ENCODE measurements at regions not wholly inside any gene's neighbourhood (a gene's known extent, or its start where the extent isn't known, plus 50 kb on each side); places are given as distances from the start of the nearest gene placed in this dataset.
A peak's percentile ranks its signal among the peaks of the same experiment; 100 is the strongest.

DNA sequence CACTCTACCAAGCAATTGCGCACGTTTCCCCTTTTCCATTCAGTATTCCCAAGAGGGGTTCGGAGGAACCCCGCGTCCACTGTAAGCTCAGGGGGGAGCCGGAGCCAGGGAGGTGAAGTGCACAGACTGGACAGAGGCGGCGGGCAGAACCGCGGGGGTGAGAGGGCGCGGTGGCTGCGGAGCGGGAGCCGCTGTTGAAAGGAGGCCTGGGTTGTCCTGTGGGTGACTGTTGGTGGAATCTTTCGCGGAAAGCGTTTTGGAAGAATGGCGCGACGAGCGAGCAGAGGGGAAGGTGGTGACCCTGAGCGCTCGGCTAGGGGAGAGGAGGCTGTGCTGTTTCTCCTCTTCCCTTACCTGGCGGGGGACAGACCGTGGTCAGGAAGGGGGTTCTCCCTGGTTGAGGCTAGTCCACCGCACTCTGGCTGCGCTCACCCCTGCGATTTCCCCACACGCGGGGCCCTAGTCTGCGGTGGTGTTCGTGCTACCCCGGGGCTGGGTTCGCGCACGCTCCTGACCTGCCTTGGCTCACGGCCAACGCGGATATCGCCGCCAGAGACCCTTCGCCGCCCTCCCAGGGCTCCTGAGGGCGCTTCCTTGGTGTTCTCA lies 92.8 kb downstream of the PRKAB2 start:
- peak overlapping the region; percentile 39 for H3K4me3 ChIP-seq (ENCODE audit: low read depth, low read length)
- peaks cover 39% of the 10 kb centered on the region for H3K9me3 ChIP-seq (ENCODE audit: severe bottlenecking)
- no peaks in the 10 kb centered on the region for H3K36me3 ChIP-seq
- DNase-seq = peak; percentile 47
- H3K27ac ChIP-seq = no peak overlapping the region
- H3K27me3 ChIP-seq (ENCODE audit: insufficient read depth, low read depth, severe bottlenecking) = peaks cover 90% of the 10 kb centered on the region
- TF ChIP-seq, protein P1, sequence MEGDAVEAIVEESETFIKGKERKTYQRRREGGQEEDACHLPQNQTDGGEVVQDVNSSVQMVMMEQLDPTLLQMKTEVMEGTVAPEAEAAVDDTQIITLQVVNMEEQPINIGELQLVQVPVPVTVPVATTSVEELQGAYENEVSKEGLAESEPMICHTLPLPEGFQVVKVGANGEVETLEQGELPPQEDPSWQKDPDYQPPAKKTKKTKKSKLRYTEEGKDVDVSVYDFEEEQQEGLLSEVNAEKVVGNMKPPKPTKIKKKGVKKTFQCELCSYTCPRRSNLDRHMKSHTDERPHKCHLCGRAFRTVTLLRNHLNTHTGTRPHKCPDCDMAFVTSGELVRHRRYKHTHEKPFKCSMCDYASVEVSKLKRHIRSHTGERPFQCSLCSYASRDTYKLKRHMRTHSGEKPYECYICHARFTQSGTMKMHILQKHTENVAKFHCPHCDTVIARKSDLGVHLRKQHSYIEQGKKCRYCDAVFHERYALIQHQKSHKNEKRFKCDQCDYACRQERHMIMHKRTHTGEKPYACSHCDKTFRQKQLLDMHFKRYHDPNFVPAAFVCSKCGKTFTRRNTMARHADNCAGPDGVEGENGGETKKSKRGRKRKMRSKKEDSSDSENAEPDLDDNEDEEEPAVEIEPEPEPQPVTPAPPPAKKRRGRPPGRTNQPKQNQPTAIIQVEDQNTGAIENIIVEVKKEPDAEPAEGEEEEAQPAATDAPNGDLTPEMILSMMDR (IDR thresholded peaks at IDR 0.05; ENCODE audit: low read depth, low read length) = 0 out of 2 replicates have a peak, but pooled peaks have one; percentile 0

DNA sequence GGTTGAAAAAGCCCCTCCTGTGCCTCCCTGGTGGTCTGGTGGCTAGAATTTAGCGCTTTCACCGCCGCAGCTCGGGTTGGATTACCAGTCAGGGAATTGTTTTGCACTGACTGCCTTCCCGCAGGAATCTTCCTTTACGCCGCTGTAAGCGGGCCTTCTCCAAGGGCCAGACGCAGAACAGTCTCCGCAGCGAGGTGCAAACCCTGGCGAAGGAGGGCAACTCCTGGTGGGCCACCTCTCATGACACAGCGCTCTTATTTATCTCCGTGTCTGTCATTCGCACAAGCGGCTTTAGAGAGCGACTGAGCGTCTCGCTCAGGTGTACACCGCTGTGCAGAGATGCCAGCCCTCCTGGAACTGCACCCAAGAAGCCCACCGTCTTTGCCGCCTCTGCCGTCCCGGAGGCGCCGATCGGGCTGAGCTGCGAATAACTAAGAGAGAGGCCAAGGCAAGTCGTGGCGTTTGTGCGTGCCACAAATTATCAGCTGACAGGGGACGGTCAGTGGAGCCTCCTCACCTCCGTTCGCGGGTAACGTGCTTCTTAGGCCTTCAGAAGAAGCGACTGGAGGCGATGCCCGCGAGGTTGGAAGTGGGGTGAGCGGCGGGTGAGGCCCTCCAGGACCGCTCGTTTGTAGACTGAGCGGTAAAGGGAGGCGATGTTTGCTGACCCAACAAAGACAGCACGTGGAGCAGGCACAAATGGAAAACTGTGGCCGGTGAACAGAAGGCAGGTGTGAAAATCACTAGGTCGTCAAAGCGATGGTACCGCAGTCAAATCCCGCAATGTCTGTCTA lies 93.5 kb downstream of the PRKAB2 start:
- Histone ChIP-seq H3K36me3 (no peaks in the 10 kb centered on the region), H3K9me3 (ENCODE audit: severe bottlenecking) (peaks cover 44% of the 10 kb centered on the region), H3K4me3 (ENCODE audit: low read depth, low read length) (no peak overlapping the region), H3K27ac (no peak overlapping the region), H3K27me3 (ENCODE audit: insufficient read depth, low read depth, severe bottlenecking) (peaks cover 91% of the 10 kb centered on the region)
- no peak for DNase-seq
- TF ChIP-seq, protein P1 (IDR thresholded peaks at IDR 0.05; ENCODE audit: low read depth, low read length) = no peak

DNA sequence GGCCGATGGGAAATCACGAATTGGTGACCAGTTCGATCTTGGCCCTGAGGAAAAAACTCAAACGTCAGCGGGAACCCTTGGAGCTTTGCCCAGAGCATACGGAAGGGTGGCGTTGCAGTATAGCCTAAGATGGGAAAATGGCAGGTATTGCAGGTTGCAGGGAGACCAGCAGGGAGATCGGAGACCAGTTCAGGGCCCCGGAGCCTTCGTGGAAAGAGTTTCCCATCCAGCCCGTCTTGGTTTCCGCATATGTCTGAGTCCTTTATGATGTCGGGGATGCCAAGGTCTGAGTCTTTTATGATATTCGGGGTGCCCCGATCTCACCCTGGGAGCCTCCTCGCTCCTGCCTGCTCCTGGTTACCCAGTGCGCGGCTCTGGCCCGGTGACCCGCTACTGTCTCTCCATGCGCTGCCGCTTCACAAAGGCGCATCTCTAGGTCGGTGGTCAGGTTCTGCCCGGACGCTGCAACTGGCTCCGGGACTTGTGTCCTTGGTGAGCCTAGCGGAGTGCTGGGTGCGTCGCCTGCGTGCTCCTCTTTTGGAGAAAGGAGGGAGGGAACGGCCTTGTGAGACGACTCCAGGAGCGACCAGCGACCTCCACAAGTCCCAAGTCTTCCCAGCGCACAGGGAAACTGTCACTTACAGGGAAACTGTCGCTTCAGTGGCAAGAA lies 94.2 kb downstream of the PRKAB2 start:
- no peak overlapping the region for H3K27ac ChIP-seq
- H3K36me3 ChIP-seq = no peaks in the 10 kb centered on the region
- no peak for DNase-seq
- TF ChIP-seq, protein P1 (IDR thresholded peaks at IDR 0.05; ENCODE audit: low read depth, low read length) = no peak
- peaks cover 90% of the 10 kb centered on the region for H3K27me3 ChIP-seq (ENCODE audit: insufficient read depth, low read depth, severe bottlenecking)
- H3K4me3 ChIP-seq (ENCODE audit: low read depth, low read length) = no peak overlapping the region
- H3K9me3 ChIP-seq (ENCODE audit: severe bottlenecking) = peaks cover 45% of the 10 kb centered on the region

DNA sequence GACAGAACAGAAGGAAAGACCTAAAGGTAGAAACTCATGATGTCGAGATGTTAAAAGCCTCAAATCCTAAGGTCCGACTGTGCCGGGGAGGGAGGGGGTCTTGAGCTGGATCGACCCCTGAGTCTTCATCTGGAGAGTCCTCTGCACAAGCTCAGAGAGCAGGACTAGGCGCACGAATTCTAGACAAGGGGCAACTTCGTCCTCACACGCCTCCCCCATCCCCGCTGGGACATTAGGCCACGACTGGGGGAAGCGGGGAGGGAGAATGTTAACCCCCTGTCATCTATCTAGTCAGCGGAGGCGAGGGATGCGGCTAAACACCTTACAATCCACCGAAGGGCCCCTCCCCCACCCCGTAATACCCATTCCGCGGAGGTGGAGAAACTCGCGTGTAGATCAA lies 94.7 kb downstream of the PRKAB2 start:
- Histone ChIP-seq H3K36me3 (no peaks in the 10 kb centered on the region), H3K27ac (no peak overlapping the region), H3K9me3 (ENCODE audit: severe bottlenecking) (peaks cover 48% of the 10 kb centered on the region), H3K27me3 (ENCODE audit: insufficient read depth, low read depth, severe bottlenecking) (peaks cover 95% of the 10 kb centered on the region), H3K4me3 (ENCODE audit: low read depth, low read length) (no peak overlapping the region)
- TF ChIP-seq, protein P1 (IDR thresholded peaks at IDR 0.05; ENCODE audit: low read depth, low read length) = no peak
- no peak for DNase-seq

DNA sequence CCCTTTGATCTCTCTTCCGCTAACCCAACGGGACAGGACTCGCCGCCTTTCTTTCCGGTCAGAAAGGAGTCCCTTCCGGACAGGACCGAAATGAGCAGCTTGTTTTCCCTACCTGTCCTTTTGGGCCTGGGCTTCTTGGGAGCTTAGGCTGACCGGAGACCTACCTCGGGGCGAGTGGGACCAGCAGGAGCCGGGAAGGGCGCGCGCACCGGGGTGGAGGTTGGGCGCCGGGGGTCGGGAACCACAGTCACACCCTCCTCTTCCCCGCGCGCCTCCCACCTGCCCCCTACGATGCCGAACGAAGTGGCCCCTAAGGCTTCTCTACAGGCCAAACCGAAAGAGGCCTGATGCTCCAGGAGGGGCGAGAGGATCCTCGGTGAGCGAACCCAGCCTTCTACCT lies 95.2 kb downstream of the PRKAB2 start:
- TF ChIP-seq, protein P1 (IDR thresholded peaks at IDR 0.05; ENCODE audit: low read depth, low read length) = no peak
- DNase-seq = no peak
- no peaks in the 10 kb centered on the region for H3K36me3 ChIP-seq
- H3K9me3 ChIP-seq (ENCODE audit: severe bottlenecking) = peaks cover 50% of the 10 kb centered on the region
- no peak overlapping the region for H3K27ac ChIP-seq
- no peak overlapping the region for H3K4me3 ChIP-seq (ENCODE audit: low read depth, low read length)
- H3K27me3 ChIP-seq (ENCODE audit: insufficient read depth, low read depth, severe bottlenecking) = peaks cover 95% of the 10 kb centered on the region

Measured in WERI-Rb-1 (cell line).